Colonic mucosa (tissue), 4 donors: ENCODE measurements at regions not wholly inside any gene's neighbourhood (a gene's known extent, or its start where the extent isn't known, plus 50 kb on each side); places are given as distances from the start of the nearest gene placed in this dataset.

Source experiments
- DNase-seq: peaks from one replicate; pipeline ENCODE4 v3.0.0-alpha.2; 2020
- H3K27ac ChIP-seq: fragments of 200-600 bp; one replicate; pipeline ENCODE4 v1.8.0; 2021
- H3K27me3 ChIP-seq: fragments of 200-600 bp; one replicate; pipeline ENCODE4 v1.8.0; 2021
- H3K36me3 ChIP-seq: fragments of 200-600 bp; one replicate; pipeline ENCODE4 v1.8.0; 2021
- H3K4me1 ChIP-seq: fragments of 200-600 bp; one replicate; pipeline ENCODE4 v1.8.0; 2021; ENCODE audit warnings: mild to moderate bottlenecking
- H3K4me3 ChIP-seq: fragments of 200-600 bp; one replicate; pipeline ENCODE4 v1.8.0; 2021
- H3K9ac ChIP-seq, 2 donors: one replicate each; pipeline ENCODE4 v1.7.0; 2013; ENCODE audit warnings: control low read depth in 2 of 2, low read depth in 2 of 2, low read length in 2 of 2
- H3K9me3 ChIP-seq: fragments of 200-600 bp; one replicate; pipeline ENCODE4 v1.8.0; 2021
- intact Hi-C: fragments of 100-400 bp; cut with DNase I; formaldehyde crosslinking; loops from one replicate; pipeline ENCODE4 v1.14.1; 2022
- TF ChIP-seq, protein P1 (sequence below): fragments of 200-600 bp; IDR thresholded peaks from one replicate; pipeline ENCODE4 v1.8.0; 2022; ENCODE audit warnings: antibody characterized with exemption, mild to moderate bottlenecking
- donor health status: healthy.
- donor health status: DM: no; HTN: no; CAD: no.
- donor health status: DM: no; HTN: no; CAD: no.

- intact Hi-C loops = no loop called here
- Histone ChIP-seq H3K27me3 (no peaks in the 10 kb centered on the region), H3K9me3 (no peaks in the 10 kb centered on the region), H3K4me3 (no peak overlapping the region), H3K36me3 (no peaks in the 10 kb centered on the region), H3K9ac (no peak overlapping the region), H3K4me1 (no peaks in the 10 kb centered on the region), H3K27ac (no peak overlapping the region)
- DNase-seq = no peak
- TF ChIP-seq, protein P1, sequence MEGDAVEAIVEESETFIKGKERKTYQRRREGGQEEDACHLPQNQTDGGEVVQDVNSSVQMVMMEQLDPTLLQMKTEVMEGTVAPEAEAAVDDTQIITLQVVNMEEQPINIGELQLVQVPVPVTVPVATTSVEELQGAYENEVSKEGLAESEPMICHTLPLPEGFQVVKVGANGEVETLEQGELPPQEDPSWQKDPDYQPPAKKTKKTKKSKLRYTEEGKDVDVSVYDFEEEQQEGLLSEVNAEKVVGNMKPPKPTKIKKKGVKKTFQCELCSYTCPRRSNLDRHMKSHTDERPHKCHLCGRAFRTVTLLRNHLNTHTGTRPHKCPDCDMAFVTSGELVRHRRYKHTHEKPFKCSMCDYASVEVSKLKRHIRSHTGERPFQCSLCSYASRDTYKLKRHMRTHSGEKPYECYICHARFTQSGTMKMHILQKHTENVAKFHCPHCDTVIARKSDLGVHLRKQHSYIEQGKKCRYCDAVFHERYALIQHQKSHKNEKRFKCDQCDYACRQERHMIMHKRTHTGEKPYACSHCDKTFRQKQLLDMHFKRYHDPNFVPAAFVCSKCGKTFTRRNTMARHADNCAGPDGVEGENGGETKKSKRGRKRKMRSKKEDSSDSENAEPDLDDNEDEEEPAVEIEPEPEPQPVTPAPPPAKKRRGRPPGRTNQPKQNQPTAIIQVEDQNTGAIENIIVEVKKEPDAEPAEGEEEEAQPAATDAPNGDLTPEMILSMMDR = no peak
Observed at GRCh38 chr2:105621038-105621437, 123.7 kb upstream of the NCK2 start.

- Histone ChIP-seq H3K27ac (no peak overlapping the region), H3K27me3 (no peaks in the 10 kb centered on the region), H3K4me3 (no peak overlapping the region), H3K36me3 (no peaks in the 10 kb centered on the region), H3K9me3 (no peaks in the 10 kb centered on the region), H3K4me1 (no peaks in the 10 kb centered on the region), H3K9ac (no peak overlapping the region)
- intact Hi-C loops = no loop called here
- TF ChIP-seq, protein P1 = no peak
- DNase-seq = no peak
Observed at GRCh38 chr2:105618351-105618659, 126.4 kb upstream of the NCK2 start.

GRCh38 chr2:105617631-105618350 is 126.9 kb upstream of the NCK2 start:
- no peak overlapping the region for H3K27ac ChIP-seq
- DNase-seq = peak; percentile 37
- no peaks in the 10 kb centered on the region for H3K36me3 ChIP-seq
- no peaks in the 10 kb centered on the region for H3K4me1 ChIP-seq
- H3K27me3 ChIP-seq = no peaks in the 10 kb centered on the region
- TF ChIP-seq, protein P1 = no peak
- H3K4me3 ChIP-seq = no peak overlapping the region
- H3K9me3 ChIP-seq = no peaks in the 10 kb centered on the region
- H3K9ac ChIP-seq = no peak overlapping the region
- intact Hi-C loops = no loop called here

DNA sequence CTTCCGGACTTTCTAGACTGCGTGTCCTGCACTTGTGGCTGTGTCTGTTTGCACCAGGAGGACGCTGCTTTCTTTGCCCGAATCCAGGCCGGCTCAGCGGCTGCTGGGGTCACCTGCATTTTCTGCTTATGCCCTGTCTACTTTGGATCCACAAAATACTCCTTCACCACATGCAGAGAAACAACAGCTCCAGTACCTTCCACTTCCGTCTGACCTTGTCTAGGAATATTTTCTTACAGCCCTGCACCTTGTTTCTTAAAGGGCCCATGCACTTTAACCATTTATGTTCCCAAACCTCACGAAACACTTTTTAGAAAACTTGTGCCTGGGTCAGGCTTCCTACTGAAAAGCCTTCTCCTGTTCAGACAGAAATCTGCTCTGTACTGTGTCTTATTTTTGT is 129.4 kb upstream of the NCK2 start:
- no peaks in the 10 kb centered on the region for H3K4me1 ChIP-seq
- H3K4me3 ChIP-seq = peak overlapping the region; percentile 12
- peak overlapping the region; percentile 28 to 72 for H3K9ac ChIP-seq
- H3K27me3 ChIP-seq = no peaks in the 10 kb centered on the region
- intact Hi-C loops = no loop called here
- no peaks in the 10 kb centered on the region for H3K36me3 ChIP-seq
- H3K9me3 ChIP-seq = no peaks in the 10 kb centered on the region
- H3K27ac ChIP-seq = peak overlapping the region; percentile 44
- TF ChIP-seq, protein P1 = no peak
- DNase-seq = peak; percentile 31

- no peak overlapping the region for H3K4me3 ChIP-seq
- H3K9me3 ChIP-seq = no peaks in the 10 kb centered on the region
- peak overlapping the region in 1 of 2 donors; percentile 32 for H3K9ac ChIP-seq
- no peaks in the 10 kb centered on the region for H3K27me3 ChIP-seq
- TF ChIP-seq, protein P1 = no peak
- peak; percentile 43 for DNase-seq
- intact Hi-C loops = no loop called here
- H3K36me3 ChIP-seq = no peaks in the 10 kb centered on the region
- H3K4me1 ChIP-seq = peaks cover 6% of the 10 kb centered on the region
- peak overlapping the region; percentile 43 for H3K27ac ChIP-seq
Observed at GRCh38 chr2:105611811-105612424, 132.8 kb upstream of the NCK2 start.
